Prostate gland (tissue), 2 donors: ENCODE measurements at regions not wholly inside any gene's neighbourhood (a gene's known extent, or its start where the extent isn't known, plus 50 kb on each side); places are given as distances from the start of the nearest gene placed in this dataset.

ENCODE experiments used
- DNase-seq: peaks from one replicate; pipeline ENCODE4 v3.0.0-alpha.2; 2019; ENCODE audit warnings: low spot score
- H3K27ac ChIP-seq, 2 donors: fragments of 200-600 bp; sonication (generic); 2 replicates each; pipeline ENCODE4 v1.5.1; 2017 to 2019
- H3K27me3 ChIP-seq: fragments of 200-600 bp; sonication (generic); replicated peaks from 2 replicates; pipeline ENCODE4 v1.5.1; 2019; ENCODE audit not compliant: insufficient read depth
- H3K36me3 ChIP-seq, 2 donors: fragments of 200-600 bp; sonication (generic); 1 replicate in 1 of 2; 2 replicates in 1 of 2; pipeline versions ENCODE4 v1.5.1 to v1.8.1; 2017 to 2019
- H3K4me1 ChIP-seq: fragments of 200-600 bp; sonication (generic); replicated peaks from 2 replicates; pipeline ENCODE4 v1.5.1; 2019
- H3K4me3 ChIP-seq, 2 donors: fragments of 200-600 bp; sonication (generic); 2 replicates each; pipeline ENCODE4 v1.5.1; 2017 to 2019
- H3K9me3 ChIP-seq: fragments of 200-600 bp; sonication (generic); 2 replicates; pipeline ENCODE4 v1.5.1; 2017
- CTCF ChIP-seq, 4 experiments: fragments of 200-600 bp in 2 of 4; fragments of 450-650 bp in 2 of 4; sonication (generic) in 2 of 4; IDR thresholded peaks; 1 replicate in 3 of 4; 2 replicates in 1 of 4; pipeline ENCODE4 v1.5.1; 2016 to 2019; ENCODE audit warnings: antibody characterized with exemption in 4 of 4, mild to moderate bottlenecking in 2 of 4, moderate library complexity in 2 of 4
- POLR2A ChIP-seq: fragments of 450-650 bp; IDR thresholded peaks from one replicate; pipeline ENCODE4 v1.6.1; 2016; ENCODE audit warnings: antibody characterized with exemption, mild to moderate bottlenecking
- POLR2AphosphoS5 ChIP-seq: sonication (generic); formaldehyde crosslinking; IDR thresholded peaks from one replicate; pipeline ENCODE4 v1.6.1; 2017; ENCODE audit warnings: antibody characterized with exemption
- WGBS: methylation state at CpG from one replicate; pipeline ENCODE4 v1.1.5; 2018; 5-methylcytosine and 5-hydroxymethylcytosine counted together
- intact Hi-C: fragments of 100-400 bp; cut with DNase I; formaldehyde crosslinking; loops from one replicate; pipeline ENCODE4 v1.14.2; 2022

GRCh38 chr18:71136487-71136886 is 847.6 kb downstream of the SOCS6 start:
- 24% methylated on average over 3 of the region's 3 CpGs for WGBS

GRCh38 chr18:71134122-71134521 is 845.3 kb downstream of the SOCS6 start:
- Histone ChIP-seq H3K4me3 (no peak overlapping the region), H3K27me3 (no peaks in the 10 kb centered on the region), H3K27ac (no peak overlapping the region), H3K9me3 (no peaks in the 10 kb centered on the region), H3K4me1 (no peaks in the 10 kb centered on the region), H3K36me3 (no peaks in the 10 kb centered on the region)
- no peak for DNase-seq
- 82% methylated on average over 4 of the region's 4 CpGs for WGBS
- intact Hi-C loops: no loop called here
- no peak for TF ChIP-seq POLR2A
- TF ChIP-seq POLR2AphosphoS5: no peak
- no peak for TF ChIP-seq CTCF (IDR thresholded peaks at IDR 0.05)

More at GRCh38 chr18:71136487-71136886, 847.6 kb downstream of the SOCS6 start:
- H3K27ac ChIP-seq: no peak overlapping the region
- intact Hi-C loops: no loop called here
- no peaks in the 10 kb centered on the region for H3K9me3 ChIP-seq
- H3K4me3 ChIP-seq: no peak overlapping the region
- H3K36me3 ChIP-seq: no peaks in the 10 kb centered on the region
- H3K27me3 ChIP-seq: no peaks in the 10 kb centered on the region
- H3K4me1 ChIP-seq: no peaks in the 10 kb centered on the region
- no peak for DNase-seq
- TF ChIP-seq CTCF (IDR thresholded peaks at IDR 0.05): no peak
- TF ChIP-seq POLR2AphosphoS5: no peak
- no peak for TF ChIP-seq POLR2A

GRCh38 chr18:71131918-71132317 is 843.1 kb downstream of the SOCS6 start:
- intact Hi-C loops: no loop called here
- no peak overlapping the region for H3K27ac ChIP-seq
- 94% methylated on average over 12 of the region's 12 CpGs for WGBS
- H3K4me3 ChIP-seq: no peak overlapping the region
- no peaks in the 10 kb centered on the region for H3K36me3 ChIP-seq
- H3K27me3 ChIP-seq: no peaks in the 10 kb centered on the region
- H3K9me3 ChIP-seq: no peaks in the 10 kb centered on the region
- TF ChIP-seq CTCF (IDR thresholded peaks at IDR 0.05) (no peak), POLR2AphosphoS5 (no peak), POLR2A (no peak)
- DNase-seq: no peak
- H3K4me1 ChIP-seq: no peaks in the 10 kb centered on the region

- no peak overlapping the region for H3K27ac ChIP-seq
- H3K9me3 ChIP-seq: no peaks in the 10 kb centered on the region
- no peaks in the 10 kb centered on the region for H3K27me3 ChIP-seq
- intact Hi-C loops: no loop called here
- H3K4me3 ChIP-seq: no peak overlapping the region
- H3K4me1 ChIP-seq: no peaks in the 10 kb centered on the region
- H3K36me3 ChIP-seq: no peaks in the 10 kb centered on the region
- WGBS: 72% methylated on average over 6 of the region's 6 CpGs
- no peak for TF ChIP-seq POLR2A
- no peak for TF ChIP-seq CTCF (IDR thresholded peaks at IDR 0.05)
- no peak for TF ChIP-seq POLR2AphosphoS5
- DNase-seq: no peak
Measured at GRCh38 chr18:71130351-71130750, 841.5 kb downstream of the SOCS6 start.

- H3K27me3 ChIP-seq: no peaks in the 10 kb centered on the region
Measured at GRCh38 chr18:71125581-71125980, 836.7 kb downstream of the SOCS6 start.

More at GRCh38 chr18:71125581-71125980, 836.7 kb downstream of the SOCS6 start:
- 43% methylated on average over 2 of the region's 2 CpGs for WGBS
- Histone ChIP-seq H3K27ac (no peak overlapping the region), H3K36me3 (no peaks in the 10 kb centered on the region), H3K9me3 (no peaks in the 10 kb centered on the region), H3K4me3 (no peak overlapping the region), H3K4me1 (no peaks in the 10 kb centered on the region)
- intact Hi-C loops: no loop called here
- no peak for DNase-seq
- TF ChIP-seq POLR2AphosphoS5 (no peak), CTCF (IDR thresholded peaks at IDR 0.05) (no peak), POLR2A (no peak)
